ENCODE measurements at regions not wholly inside any gene's neighbourhood (a gene's known extent, or its start where the extent isn't known, plus 50 kb on each side); places are given as distances from the start of the nearest gene placed in this dataset.

DNA sequence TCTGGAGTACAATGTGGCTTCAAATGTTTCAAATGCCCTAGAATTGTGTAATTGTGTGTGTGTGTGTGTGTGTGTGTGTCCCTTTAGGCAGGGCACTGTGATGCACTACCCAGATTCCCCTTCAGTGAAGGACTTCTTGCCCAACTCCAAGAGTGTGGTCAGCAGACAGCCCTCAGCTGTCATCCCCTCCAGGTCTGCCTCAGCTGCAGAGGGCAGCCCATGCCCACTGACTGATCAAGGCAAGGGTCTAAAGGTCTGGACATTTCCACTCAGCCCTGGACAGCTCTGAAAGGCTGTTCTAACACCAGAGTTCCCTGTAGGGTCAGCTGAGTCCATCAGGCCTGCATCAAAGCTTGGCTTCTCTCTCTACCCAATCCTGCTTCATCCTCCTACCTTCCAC, 83.9 kb upstream of the USP9X start:
- TF ChIP-seq, protein P1, sequence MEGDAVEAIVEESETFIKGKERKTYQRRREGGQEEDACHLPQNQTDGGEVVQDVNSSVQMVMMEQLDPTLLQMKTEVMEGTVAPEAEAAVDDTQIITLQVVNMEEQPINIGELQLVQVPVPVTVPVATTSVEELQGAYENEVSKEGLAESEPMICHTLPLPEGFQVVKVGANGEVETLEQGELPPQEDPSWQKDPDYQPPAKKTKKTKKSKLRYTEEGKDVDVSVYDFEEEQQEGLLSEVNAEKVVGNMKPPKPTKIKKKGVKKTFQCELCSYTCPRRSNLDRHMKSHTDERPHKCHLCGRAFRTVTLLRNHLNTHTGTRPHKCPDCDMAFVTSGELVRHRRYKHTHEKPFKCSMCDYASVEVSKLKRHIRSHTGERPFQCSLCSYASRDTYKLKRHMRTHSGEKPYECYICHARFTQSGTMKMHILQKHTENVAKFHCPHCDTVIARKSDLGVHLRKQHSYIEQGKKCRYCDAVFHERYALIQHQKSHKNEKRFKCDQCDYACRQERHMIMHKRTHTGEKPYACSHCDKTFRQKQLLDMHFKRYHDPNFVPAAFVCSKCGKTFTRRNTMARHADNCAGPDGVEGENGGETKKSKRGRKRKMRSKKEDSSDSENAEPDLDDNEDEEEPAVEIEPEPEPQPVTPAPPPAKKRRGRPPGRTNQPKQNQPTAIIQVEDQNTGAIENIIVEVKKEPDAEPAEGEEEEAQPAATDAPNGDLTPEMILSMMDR (conservative IDR thresholded peaks at IDR 0.05; ENCODE audit: low read length), result no peak
- TF ChIP-seq EZH2phosphoT487 (IDR thresholded peaks at IDR 0.05; ENCODE audit: borderline replicate concordance, low read depth, low read length), result no peak

Data from OCI-LY7 (cell line).